Ovary (tissue), 3 donors: ENCODE measurements at regions not wholly inside any gene's neighbourhood (a gene's known extent, or its start where the extent isn't known, plus 50 kb on each side); places are given as distances from the start of the nearest gene placed in this dataset.

ENCODE experiments used
- EP300 ChIP-seq: sonication (generic); formaldehyde crosslinking; IDR thresholded peaks from one replicate; pipeline ENCODE4 v1.6.1; 2017; ENCODE audit warnings: antibody characterized with exemption
- POLR2A ChIP-seq: fragments of 450-650 bp; IDR thresholded peaks from one replicate; pipeline ENCODE4 v1.6.1; 2017; ENCODE audit warnings: antibody characterized with exemption, mild to moderate bottlenecking, moderate library complexity
- TF ChIP-seq, protein P1 (sequence below), 3 donors: fragments of 450-650 bp in 2 of 3; fragments of 200-600 bp in 1 of 3; IDR thresholded peaks; one replicate each; pipeline versions ENCODE4 v1.5.1 to v1.8.0; 2016 to 2022; ENCODE audit warnings: antibody characterized with exemption in 3 of 3, mild to moderate bottlenecking in 1 of 3
- donor health status: DM: no; HTN: no; CAD: no.

- TF ChIP-seq, protein P1, sequence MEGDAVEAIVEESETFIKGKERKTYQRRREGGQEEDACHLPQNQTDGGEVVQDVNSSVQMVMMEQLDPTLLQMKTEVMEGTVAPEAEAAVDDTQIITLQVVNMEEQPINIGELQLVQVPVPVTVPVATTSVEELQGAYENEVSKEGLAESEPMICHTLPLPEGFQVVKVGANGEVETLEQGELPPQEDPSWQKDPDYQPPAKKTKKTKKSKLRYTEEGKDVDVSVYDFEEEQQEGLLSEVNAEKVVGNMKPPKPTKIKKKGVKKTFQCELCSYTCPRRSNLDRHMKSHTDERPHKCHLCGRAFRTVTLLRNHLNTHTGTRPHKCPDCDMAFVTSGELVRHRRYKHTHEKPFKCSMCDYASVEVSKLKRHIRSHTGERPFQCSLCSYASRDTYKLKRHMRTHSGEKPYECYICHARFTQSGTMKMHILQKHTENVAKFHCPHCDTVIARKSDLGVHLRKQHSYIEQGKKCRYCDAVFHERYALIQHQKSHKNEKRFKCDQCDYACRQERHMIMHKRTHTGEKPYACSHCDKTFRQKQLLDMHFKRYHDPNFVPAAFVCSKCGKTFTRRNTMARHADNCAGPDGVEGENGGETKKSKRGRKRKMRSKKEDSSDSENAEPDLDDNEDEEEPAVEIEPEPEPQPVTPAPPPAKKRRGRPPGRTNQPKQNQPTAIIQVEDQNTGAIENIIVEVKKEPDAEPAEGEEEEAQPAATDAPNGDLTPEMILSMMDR (IDR thresholded peaks at IDR 0.05) = no peak
- TF ChIP-seq POLR2A = no peak
- TF ChIP-seq EP300 = no peak
Observed at GRCh38 chr21:17900990-17901385, 81.8 kb upstream of the C21orf91 start.
